Activated B cell treated with CpG ODN at 0.5 μM for 24 hours (primary cell): ENCODE measurements at regions not wholly inside any gene's neighbourhood (a gene's known extent, or its start where the extent isn't known, plus 50 kb on each side); places are given as distances from the start of the nearest gene placed in this dataset.

Experiments used
- ATAC-seq: fragments of 200-7000 bp; cut with Tn5 transposase; one replicate; pipeline ENCODE4 v1.10.0; 2021; ENCODE audit warnings: low read depth, mild to moderate bottlenecking, moderate library complexity
- CTCF ChIA-PET: fragments of 350-600 bp; sonication (Branson Sonifier 250); formaldehyde crosslinking; loops from one replicate; lab custom pipeline; 2021; ENCODE audit warnings: antibody characterized with exemption; lab: Charles Lee
- POLR2A ChIA-PET: fragments of 350-600 bp; sonication (Branson Sonifier 250); formaldehyde crosslinking; loops from one replicate; lab custom pipeline; 2021; ENCODE audit warnings: antibody characterized with exemption; lab: Charles Lee
- DNase-seq: peaks from one replicate; pipeline ENCODE4 v3.0.0; 2022
- H3K27ac Mint-ChIP-seq: one replicate; pipeline ENCODE4 v1.8.0; 2020; ENCODE audit warnings: mixed read lengths
- H3K27me3 Mint-ChIP-seq: one replicate; pipeline ENCODE4 v1.8.0; 2021; ENCODE audit warnings: mixed read lengths
- H3K36me3 Mint-ChIP-seq: one replicate; pipeline ENCODE4 v1.8.0; 2021; ENCODE audit warnings: low read depth, mixed read lengths
- H3K4me1 Mint-ChIP-seq: one replicate; pipeline ENCODE4 v1.8.0; 2021; ENCODE audit warnings: mixed read lengths
- H3K4me3 Mint-ChIP-seq: one replicate; pipeline ENCODE4 v1.8.0; 2020; ENCODE audit warnings: mild to moderate bottlenecking, mixed read lengths
- H3K9me3 Mint-ChIP-seq: one replicate; pipeline ENCODE4 v1.8.0; 2020; ENCODE audit warnings: mixed read lengths
- intact Hi-C: fragments of 100-400 bp; cut with micrococcal nuclease; formaldehyde crosslinking; loops from one replicate; pipeline ENCODE4 v1.15.1; 2024
- TF ChIP-seq, protein P1 (sequence below): fragments of 200-600 bp; IDR thresholded peaks from one replicate; pipeline ENCODE4 v1.8.0; 2022; ENCODE audit warnings: antibody characterized with exemption, mild to moderate bottlenecking

DNA sequence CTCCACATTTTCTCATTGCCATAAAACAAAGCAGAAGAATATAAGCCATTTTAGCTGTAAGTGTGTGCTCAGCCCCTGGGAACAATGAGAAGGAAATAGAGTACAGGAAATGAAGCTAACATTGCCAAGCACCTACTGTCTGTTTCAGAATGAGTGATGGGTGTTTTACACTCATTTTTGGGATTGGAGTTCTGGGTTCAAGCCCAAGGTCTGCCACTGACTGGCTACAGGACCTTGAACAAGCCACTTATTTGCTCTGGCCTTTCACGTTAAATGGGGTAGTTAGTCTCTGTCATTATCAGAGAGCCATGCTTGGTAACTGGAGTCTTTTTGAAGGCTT is 80.7 kb upstream of the KAZN start:
- POLR2A ChIA-PET = no interaction called here
- no peak overlapping the region for H3K4me3 Mint-ChIP-seq
- H3K27ac Mint-ChIP-seq = no peak overlapping the region
- TF ChIP-seq, protein P1, sequence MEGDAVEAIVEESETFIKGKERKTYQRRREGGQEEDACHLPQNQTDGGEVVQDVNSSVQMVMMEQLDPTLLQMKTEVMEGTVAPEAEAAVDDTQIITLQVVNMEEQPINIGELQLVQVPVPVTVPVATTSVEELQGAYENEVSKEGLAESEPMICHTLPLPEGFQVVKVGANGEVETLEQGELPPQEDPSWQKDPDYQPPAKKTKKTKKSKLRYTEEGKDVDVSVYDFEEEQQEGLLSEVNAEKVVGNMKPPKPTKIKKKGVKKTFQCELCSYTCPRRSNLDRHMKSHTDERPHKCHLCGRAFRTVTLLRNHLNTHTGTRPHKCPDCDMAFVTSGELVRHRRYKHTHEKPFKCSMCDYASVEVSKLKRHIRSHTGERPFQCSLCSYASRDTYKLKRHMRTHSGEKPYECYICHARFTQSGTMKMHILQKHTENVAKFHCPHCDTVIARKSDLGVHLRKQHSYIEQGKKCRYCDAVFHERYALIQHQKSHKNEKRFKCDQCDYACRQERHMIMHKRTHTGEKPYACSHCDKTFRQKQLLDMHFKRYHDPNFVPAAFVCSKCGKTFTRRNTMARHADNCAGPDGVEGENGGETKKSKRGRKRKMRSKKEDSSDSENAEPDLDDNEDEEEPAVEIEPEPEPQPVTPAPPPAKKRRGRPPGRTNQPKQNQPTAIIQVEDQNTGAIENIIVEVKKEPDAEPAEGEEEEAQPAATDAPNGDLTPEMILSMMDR = no peak
- CTCF ChIA-PET = no interaction called here
- intact Hi-C loops = no loop called here
- H3K36me3 Mint-ChIP-seq = no peaks in the 10 kb centered on the region
- no peak for ATAC-seq
- no peaks in the 10 kb centered on the region for H3K9me3 Mint-ChIP-seq
- peaks cover 5% of the 10 kb centered on the region for H3K27me3 Mint-ChIP-seq
- DNase-seq = no peak
- no peaks in the 10 kb centered on the region for H3K4me1 Mint-ChIP-seq

DNA sequence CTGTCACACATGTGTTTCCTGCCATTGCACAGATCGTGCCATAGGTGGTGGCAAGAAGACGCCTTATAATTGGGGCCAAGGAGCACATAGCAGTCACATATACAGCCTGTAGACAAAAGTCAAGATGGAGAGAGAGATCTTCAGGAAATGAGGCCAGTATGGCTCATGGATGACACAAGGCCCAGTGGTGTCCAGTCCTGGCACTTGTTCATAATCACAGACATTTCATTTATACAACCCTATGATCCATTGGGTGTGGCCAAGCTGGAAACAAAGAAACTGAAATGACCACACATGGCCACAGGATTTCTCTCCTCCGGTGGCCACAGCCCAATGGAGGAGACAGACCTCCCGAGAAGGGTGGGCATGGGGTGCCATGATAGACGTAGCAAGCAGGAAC is 78.5 kb upstream of the KAZN start:
- Mint-ChIP-seq H3K4me3 (no peak overlapping the region), H3K9me3 (no peaks in the 10 kb centered on the region), H3K4me1 (no peaks in the 10 kb centered on the region), H3K36me3 (no peaks in the 10 kb centered on the region), H3K27me3 (peaks cover 7% of the 10 kb centered on the region), H3K27ac (no peak overlapping the region)
- DNase-seq (no peak), ATAC-seq (no peak)
- ChIA-PET CTCF (no interaction called here), POLR2A (no interaction called here)
- TF ChIP-seq, protein P1 = no peak
- intact Hi-C loops = no loop called here

DNA sequence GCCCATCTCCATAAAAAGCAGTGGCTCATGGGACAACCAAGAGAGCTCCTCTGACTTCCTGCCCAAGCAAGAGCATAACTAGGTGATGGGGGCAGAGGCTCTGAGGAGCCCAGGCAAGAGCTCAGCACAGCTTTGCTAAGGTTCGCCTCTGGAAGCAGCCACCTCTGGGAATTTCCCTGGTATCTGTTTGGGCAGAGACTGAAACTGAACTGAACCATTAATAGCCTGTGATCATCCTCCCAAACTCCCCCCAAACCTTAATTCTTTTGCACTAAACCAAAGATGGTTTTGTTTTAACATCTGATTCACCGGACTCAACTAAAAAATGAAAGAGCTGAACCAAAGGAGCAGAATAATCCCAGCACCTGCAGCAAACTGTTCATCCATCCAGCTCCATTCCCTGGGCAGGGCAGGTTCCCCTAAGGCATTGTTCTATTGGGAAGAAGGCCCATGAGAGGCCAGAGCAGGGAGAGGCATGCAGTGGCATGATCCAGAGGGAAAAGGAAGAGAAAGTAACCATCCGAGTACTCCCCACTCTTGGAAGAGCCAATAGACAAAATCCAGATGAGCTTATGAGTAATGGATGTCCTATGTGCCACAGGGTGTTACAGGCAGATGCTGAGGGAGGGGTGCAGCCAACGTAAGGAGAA is 77.8 kb upstream of the KAZN start:
- Mint-ChIP-seq H3K27ac (no peak overlapping the region), H3K27me3 (peaks cover 6% of the 10 kb centered on the region), H3K9me3 (no peaks in the 10 kb centered on the region), H3K36me3 (no peaks in the 10 kb centered on the region), H3K4me3 (no peak overlapping the region), H3K4me1 (no peaks in the 10 kb centered on the region)
- DNase-seq = no peak
- no peak for ATAC-seq
- TF ChIP-seq, protein P1 = no peak
- POLR2A ChIA-PET = no interaction called here
- intact Hi-C loops = no loop called here
- CTCF ChIA-PET = no interaction called here

DNA sequence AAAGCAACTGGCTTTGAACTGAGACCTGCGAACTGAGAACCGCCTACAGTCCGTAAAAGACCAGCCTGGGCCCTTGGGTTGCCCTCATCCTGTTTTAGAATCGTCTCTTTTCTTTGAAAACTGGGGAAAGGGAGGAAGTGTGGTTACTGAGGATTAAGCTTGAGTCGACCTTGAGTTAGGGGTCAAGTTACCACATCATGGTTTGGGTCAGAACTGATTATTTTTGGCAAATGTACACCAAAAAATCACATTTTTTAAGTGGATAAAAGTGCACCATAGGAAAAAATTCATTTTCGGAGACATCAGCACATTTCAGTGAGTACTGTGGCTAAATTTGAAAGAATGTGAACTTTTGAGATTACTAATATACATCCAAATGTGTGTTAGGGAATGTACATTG is 76.9 kb upstream of the KAZN start:
- ChIA-PET CTCF (no interaction called here), POLR2A (no interaction called here)
- TF ChIP-seq, protein P1 = no peak
- Mint-ChIP-seq H3K27ac (no peak overlapping the region), H3K9me3 (no peaks in the 10 kb centered on the region), H3K36me3 (no peaks in the 10 kb centered on the region), H3K4me3 (no peak overlapping the region), H3K27me3 (peaks cover 6% of the 10 kb centered on the region), H3K4me1 (no peaks in the 10 kb centered on the region)
- intact Hi-C loops = no loop called here
- DNase-seq = no peak
- ATAC-seq = no peak

DNA sequence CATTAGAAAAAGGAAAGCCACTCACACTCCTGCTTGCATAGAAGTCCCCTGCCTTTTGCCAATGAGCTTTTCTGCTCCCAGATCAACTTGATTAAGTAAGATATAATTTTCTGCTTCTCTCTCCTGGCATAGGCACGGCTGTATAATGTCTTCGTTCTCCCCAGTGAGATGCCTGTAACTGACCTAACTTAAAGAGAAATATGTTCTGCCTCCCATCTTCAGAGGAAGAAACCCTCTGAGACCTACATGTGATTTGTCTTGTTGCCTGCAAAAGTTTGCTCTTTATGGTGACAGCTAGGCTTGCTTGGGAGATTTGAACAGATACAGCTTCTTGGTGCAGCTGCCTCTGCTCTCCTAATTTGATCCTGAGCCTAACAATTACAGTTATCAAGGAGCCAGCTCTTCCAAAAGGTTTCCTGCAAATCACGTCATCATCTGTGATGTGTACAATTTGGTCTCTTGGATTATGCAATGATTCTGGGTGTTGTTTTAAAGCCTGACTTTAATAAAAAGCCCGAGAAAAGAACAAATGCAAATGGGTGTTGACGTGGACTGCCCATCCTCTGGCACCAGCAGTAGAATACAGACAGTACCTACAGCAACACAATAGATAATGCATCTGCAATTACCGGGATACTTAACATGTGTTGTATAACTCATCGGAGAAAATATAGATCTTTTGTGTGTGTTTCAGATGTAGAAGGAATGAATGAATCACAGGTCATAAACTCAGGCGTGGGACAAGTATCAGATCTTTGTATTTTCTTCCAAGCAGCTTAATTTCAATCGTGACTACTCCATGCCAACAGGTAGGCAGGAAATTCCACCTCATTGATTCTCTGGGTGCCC is 76.2 kb upstream of the KAZN start:
- POLR2A ChIA-PET = no interaction called here

More for the DNA sequence above, 76.2 kb upstream of the KAZN start:
- TF ChIP-seq, protein P1 = no peak
- no peaks in the 10 kb centered on the region for H3K4me1 Mint-ChIP-seq
- ATAC-seq = no peak
- H3K27me3 Mint-ChIP-seq = peaks cover 6% of the 10 kb centered on the region
- intact Hi-C loops = no loop called here
- H3K36me3 Mint-ChIP-seq = no peaks in the 10 kb centered on the region
- CTCF ChIA-PET = no interaction called here
- H3K4me3 Mint-ChIP-seq = no peak overlapping the region
- no peak for DNase-seq
- no peaks in the 10 kb centered on the region for H3K9me3 Mint-ChIP-seq
- H3K27ac Mint-ChIP-seq = no peak overlapping the region
